ENCODE measurements at regions not wholly inside any gene's neighbourhood (a gene's known extent, or its start where the extent isn't known, plus 50 kb on each side); places are given as distances from the start of the nearest gene placed in this dataset.

DNA sequence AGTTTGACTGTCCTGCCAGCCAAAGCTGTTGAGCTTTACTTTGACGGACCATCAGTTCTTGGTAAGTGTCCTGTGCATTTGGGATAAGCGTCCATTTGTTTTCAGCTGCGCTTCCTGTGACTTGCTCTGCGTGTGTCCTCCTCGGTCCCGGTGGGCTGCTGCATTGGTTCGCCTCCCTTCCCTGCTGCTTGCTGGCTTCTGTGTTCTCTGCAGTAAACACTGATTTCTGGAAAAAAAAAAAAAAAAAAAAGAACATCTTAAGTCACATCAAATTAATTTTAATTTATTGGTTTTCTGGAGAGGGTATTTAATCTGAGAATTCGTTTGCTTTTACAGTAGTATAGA lies 264.1 kb downstream of the SEC23A start:
- H3K4me3 ChIP-seq (ENCODE audit: low read depth, low read length): no peak overlapping the region
- no peak for DNase-seq (ENCODE audit: low read depth)
- no peak for TF ChIP-seq CTCF (IDR thresholded peaks at IDR 0.05; ENCODE audit: insufficient read depth, low read length)

DNA sequence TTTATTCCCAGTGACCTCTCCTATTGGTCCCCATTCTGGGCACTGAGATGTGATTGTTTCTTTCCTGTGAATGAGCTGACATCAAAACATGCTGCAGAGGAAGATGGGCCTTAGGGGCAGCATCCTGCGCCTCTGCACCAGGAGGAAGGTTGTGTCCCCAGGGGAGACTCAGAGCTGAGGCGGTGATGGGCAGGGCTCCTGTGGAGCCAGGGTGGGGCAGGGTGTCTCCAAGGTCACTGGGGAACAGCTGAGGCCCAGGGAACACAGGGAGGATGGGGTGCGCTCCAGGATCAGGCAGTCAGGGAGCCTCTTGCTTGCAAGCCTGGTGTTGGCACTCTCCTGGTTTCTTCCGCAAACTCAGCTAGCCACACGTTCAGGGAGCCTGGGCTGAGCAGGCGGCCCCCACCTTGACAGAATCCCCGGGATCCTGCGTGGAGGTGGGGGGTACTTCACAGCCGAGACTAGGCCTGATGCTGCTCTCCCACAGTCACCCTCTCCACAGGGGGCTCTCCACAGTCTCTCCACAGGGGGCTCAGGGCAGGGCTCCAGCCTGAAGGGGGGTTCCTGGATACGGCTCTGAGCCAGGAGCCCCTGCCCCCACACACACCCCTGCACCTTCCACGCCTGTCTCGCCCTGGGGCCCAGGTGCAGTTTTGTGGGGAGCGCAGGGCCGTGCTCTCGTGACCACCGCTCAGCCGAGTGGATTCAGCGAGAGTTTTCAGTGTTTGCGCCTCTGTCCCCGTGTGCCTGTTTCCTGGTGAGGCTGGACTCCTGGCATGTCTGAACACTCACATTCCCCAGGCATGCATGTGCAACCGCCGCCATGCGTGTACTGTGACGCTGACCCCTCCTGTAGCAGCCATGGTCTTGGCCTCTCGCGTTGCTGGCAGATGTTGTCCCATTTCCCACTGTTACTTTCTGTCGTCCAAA lies 264.7 kb downstream of the SEC23A start:
- DNase-seq (ENCODE audit: low read depth): no peak
- H3K4me3 ChIP-seq (ENCODE audit: low read depth, low read length): no peak overlapping the region
- TF ChIP-seq CTCF (IDR thresholded peaks at IDR 0.05; ENCODE audit: insufficient read depth, low read length): no peak

- H3K4me3 ChIP-seq (ENCODE audit: low read depth, low read length): no peak overlapping the region
- no peak for TF ChIP-seq CTCF (IDR thresholded peaks at IDR 0.05; ENCODE audit: insufficient read depth, low read length)
- DNase-seq (ENCODE audit: low read depth): no peak
Measured at GRCh38 chr14:38837343-38838048, 265.5 kb downstream of the SEC23A start.

- no peak for DNase-seq (ENCODE audit: low read depth)
- no peak overlapping the region for H3K4me3 ChIP-seq (ENCODE audit: low read depth, low read length)
- no peak for TF ChIP-seq CTCF (IDR thresholded peaks at IDR 0.05; ENCODE audit: insufficient read depth, low read length)
Measured at GRCh38 chr14:38836539-38836938, 266.5 kb downstream of the SEC23A start.

GRCh38 chr14:38835874-38836273 lies 267.2 kb downstream of the SEC23A start:
- no peak for TF ChIP-seq CTCF (IDR thresholded peaks at IDR 0.05; ENCODE audit: insufficient read depth, low read length)
- DNase-seq (ENCODE audit: low read depth): no peak
- no peak overlapping the region for H3K4me3 ChIP-seq (ENCODE audit: low read depth, low read length)

DNA sequence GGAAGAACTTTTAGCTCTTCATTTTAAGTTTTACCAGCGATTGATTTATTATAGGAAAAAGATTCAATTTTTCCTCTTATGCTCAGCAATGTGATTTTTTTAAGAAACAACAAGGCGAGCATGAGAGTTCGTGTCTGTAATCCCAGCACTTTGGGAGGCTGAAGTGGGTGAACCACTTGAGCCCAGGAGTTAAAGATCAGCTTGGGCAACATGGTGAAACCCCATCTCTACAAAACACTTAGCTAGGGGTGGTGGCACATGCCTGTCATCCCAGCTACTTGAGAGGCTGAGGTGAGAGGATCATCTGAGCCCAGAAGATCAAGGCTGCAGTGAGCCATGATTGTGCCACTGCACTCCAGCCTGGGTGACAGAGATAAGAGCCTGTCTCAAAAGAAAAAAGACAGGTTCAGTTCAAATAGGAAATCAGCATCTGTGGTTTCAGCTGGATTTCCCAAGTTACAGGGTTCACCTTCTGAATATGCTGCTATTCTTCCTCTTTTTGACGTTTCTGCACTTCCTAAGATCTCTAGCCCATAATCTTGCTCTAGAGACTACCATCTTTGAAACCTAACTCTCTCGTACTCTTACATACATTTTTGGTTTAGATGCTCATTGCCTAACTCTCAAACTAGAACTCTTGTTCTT lies 274.7 kb downstream of the SEC23A start:
- DNase-seq (ENCODE audit: low read depth): no peak
- no peak for TF ChIP-seq CTCF (IDR thresholded peaks at IDR 0.05; ENCODE audit: insufficient read depth, low read length)
- H3K4me3 ChIP-seq (ENCODE audit: low read depth, low read length): no peak overlapping the region
